ENCODE measurements at regions not wholly inside any gene's neighbourhood (a gene's known extent, or its start where the extent isn't known, plus 50 kb on each side); places are given as distances from the start of the nearest gene placed in this dataset.

GRCh38 chr16:72511171-72511570 lies 339.2 kb upstream of the PMFBP1 start:
- TF ChIP-seq CTCF (conservative IDR thresholded peaks at IDR 0.05) = no peak
- TF ChIP-seq ZFX (IDR thresholded peaks at IDR 0.05) = no peak

All from C4-2B (cell line).